ENCODE measurements at regions not wholly inside any gene's neighbourhood (a gene's known extent, or its start where the extent isn't known, plus 50 kb on each side); places are given as distances from the start of the nearest gene placed in this dataset.

- Histone ChIP-seq H3K36me3 (ENCODE audit: low read depth, low read length) (no peaks in the 10 kb centered on the region), H3F3A (ENCODE audit: low read length, unreplicated experiment) (no peaks in the 10 kb centered on the region), H3K27me3 (ENCODE audit: low read length) (no peaks in the 10 kb centered on the region), H4K20me1 (ENCODE audit: low read length) (no peaks in the 10 kb centered on the region), H3K27ac (ENCODE audit: low read length) (no peak overlapping the region), H3K79me2 (ENCODE audit: low read length) (no peaks in the 10 kb centered on the region), H3K4me2 (ENCODE audit: low read length) (no peak overlapping the region), H3K4me1 (ENCODE audit: insufficient read depth, low read length) (no peaks in the 10 kb centered on the region), H3K9ac (ENCODE audit: low read length) (no peak overlapping the region), H3K9me2 (replicated peaks; ENCODE audit: low read length) (no peaks in the 10 kb centered on the region), H2AFZ (ENCODE audit: low read length) (no peak overlapping the region), H3K4me3 (ENCODE audit: low read length) (no peak overlapping the region), H3K9me3 (ENCODE audit: low read length) (no peaks in the 10 kb centered on the region)
- POLR2A ChIA-PET (ENCODE audit: unreplicated experiment): no interaction called here
- BruUV-seq (replicated peaks): no TSS peak
- intact Hi-C loops (cut with micrococcal nuclease): no loop called here
- CTCF ChIA-PET: no interaction called here
- DNase-seq (no peak), ATAC-seq (no peak)
- TF ChIP-seq CTCF (conservative IDR thresholded peaks at IDR 0.05; ENCODE audit: low read depth, low read length) (no peak), EZH2phosphoT487 (IDR thresholded peaks at IDR 0.05; ENCODE audit: borderline replicate concordance, low read length) (no peak), EZH2 (IDR thresholded peaks at IDR 0.05; ENCODE audit: low read length, unreplicated experiment) (no peak)
Measured at GRCh38 chrX:20803971-20804370, 537.3 kb upstream of the RPS6KA3 start.

GRCh38 chrX:20802036-20802435, 535.3 kb upstream of the RPS6KA3 start:
- Histone ChIP-seq H3K27me3 (ENCODE audit: low read length) (no peaks in the 10 kb centered on the region), H3F3A (ENCODE audit: low read length, unreplicated experiment) (no peaks in the 10 kb centered on the region), H3K79me2 (ENCODE audit: low read length) (no peaks in the 10 kb centered on the region), H2AFZ (ENCODE audit: low read length) (no peak overlapping the region), H4K20me1 (ENCODE audit: low read length) (no peaks in the 10 kb centered on the region), H3K9me3 (ENCODE audit: low read length) (no peaks in the 10 kb centered on the region), H3K27ac (ENCODE audit: low read length) (no peak overlapping the region), H3K4me2 (ENCODE audit: low read length) (no peak overlapping the region), H3K36me3 (ENCODE audit: low read depth, low read length) (no peaks in the 10 kb centered on the region), H3K9ac (ENCODE audit: low read length) (no peak overlapping the region), H3K4me3 (ENCODE audit: low read length) (no peak overlapping the region), H3K9me2 (replicated peaks; ENCODE audit: low read length) (no peaks in the 10 kb centered on the region), H3K4me1 (ENCODE audit: insufficient read depth, low read length) (no peaks in the 10 kb centered on the region)
- ATAC-seq (no peak), DNase-seq (peak; percentile 24)
- no peak for TF ChIP-seq EZH2phosphoT487 (IDR thresholded peaks at IDR 0.05; ENCODE audit: borderline replicate concordance, low read length)
- TF ChIP-seq CTCF (conservative IDR thresholded peaks at IDR 0.05; ENCODE audit: low read depth, low read length): no peak
- TF ChIP-seq EZH2 (IDR thresholded peaks at IDR 0.05; ENCODE audit: low read length, unreplicated experiment): no peak
- CTCF ChIA-PET: no interaction called here
- intact Hi-C loops (cut with micrococcal nuclease): no loop called here
- no TSS peak for BruUV-seq (replicated peaks)
- POLR2A ChIA-PET (ENCODE audit: unreplicated experiment): no interaction called here

GRCh38 chrX:20796450-20796849, 529.7 kb upstream of the RPS6KA3 start:
- H2AFZ ChIP-seq (ENCODE audit: low read length): no peak overlapping the region
- no peak overlapping the region for H3K27ac ChIP-seq (ENCODE audit: low read length)
- intact Hi-C loops (cut with micrococcal nuclease): no loop called here
- TF ChIP-seq CTCF (conservative IDR thresholded peaks at IDR 0.05; ENCODE audit: low read depth, low read length) (no peak), EZH2phosphoT487 (IDR thresholded peaks at IDR 0.05; ENCODE audit: borderline replicate concordance, low read length) (no peak), EZH2 (IDR thresholded peaks at IDR 0.05; ENCODE audit: low read length, unreplicated experiment) (no peak)
- ChIA-PET CTCF (no interaction called here), POLR2A (ENCODE audit: unreplicated experiment) (no interaction called here)
- no peaks in the 10 kb centered on the region for H3K9me3 ChIP-seq (ENCODE audit: low read length)
- DNase-seq (no peak), ATAC-seq (no peak)
- no peaks in the 10 kb centered on the region for H3K36me3 ChIP-seq (ENCODE audit: low read depth, low read length)
- H3K79me2 ChIP-seq (ENCODE audit: low read length): no peaks in the 10 kb centered on the region
- no peak overlapping the region for H3K9ac ChIP-seq (ENCODE audit: low read length)
- H3F3A ChIP-seq (ENCODE audit: low read length, unreplicated experiment): no peaks in the 10 kb centered on the region
- H3K4me3 ChIP-seq (ENCODE audit: low read length): no peak overlapping the region
- no peaks in the 10 kb centered on the region for H3K4me1 ChIP-seq (ENCODE audit: insufficient read depth, low read length)
- BruUV-seq (replicated peaks): no TSS peak
- H4K20me1 ChIP-seq (ENCODE audit: low read length): no peaks in the 10 kb centered on the region
- H3K4me2 ChIP-seq (ENCODE audit: low read length): no peak overlapping the region
- H3K9me2 ChIP-seq (replicated peaks; ENCODE audit: low read length): no peaks in the 10 kb centered on the region
- H3K27me3 ChIP-seq (ENCODE audit: low read length): no peaks in the 10 kb centered on the region

All from PC-3 (cell line).